AG10803 (cell line): ENCODE measurements at regions not wholly inside any gene's neighbourhood (a gene's known extent, or its start where the extent isn't known, plus 50 kb on each side); places are given as distances from the start of the nearest gene placed in this dataset.

ENCODE experiments used
- DNase-seq: peaks from one replicate; pipeline ENCODE4 v3.0.0; 2010; ENCODE audit warnings: low read depth
- H3K4me3 ChIP-seq: 2 replicates; pipeline ENCODE4 v1.5.1; 2011; ENCODE audit warnings: mild to moderate bottlenecking, low read length, control low read depth
- CTCF ChIP-seq: conservative IDR thresholded peaks from 2 replicates; pipeline ENCODE4 v1.5.1; 2011; ENCODE audit warnings: mild to moderate bottlenecking, low read length, control low read depth, inconsistent platforms

GRCh38 chr5:30752015-30752414, 441.5 kb upstream of the CDH6 start:
- no peak overlapping the region for H3K4me3 ChIP-seq
- no peak for DNase-seq
- TF ChIP-seq CTCF = no peak

GRCh38 chr5:30749971-30750370, 443.5 kb upstream of the CDH6 start:
- no peak overlapping the region for H3K4me3 ChIP-seq
- peak; percentile 3 for DNase-seq
- TF ChIP-seq CTCF = no peak

GRCh38 chr5:30747412-30747811, 446.1 kb upstream of the CDH6 start:
- no peak overlapping the region for H3K4me3 ChIP-seq
- TF ChIP-seq CTCF = no peak
- no peak for DNase-seq

GRCh38 chr5:30736669-30737068, 456.8 kb upstream of the CDH6 start:
- no peak for DNase-seq
- no peak overlapping the region for H3K4me3 ChIP-seq
- TF ChIP-seq CTCF = no peak

GRCh38 chr5:30734118-30734517, 459.4 kb upstream of the CDH6 start:
- DNase-seq = no peak
- no peak for TF ChIP-seq CTCF
- no peak overlapping the region for H3K4me3 ChIP-seq

- no peak for TF ChIP-seq CTCF
- no peak for DNase-seq
- H3K4me3 ChIP-seq = no peak overlapping the region
These were observed 468.4 kb upstream of the CDH6 start for GRCh38 chr5:30725073-30725472.

GRCh38 chr5:30698217-30698616, 495.3 kb upstream of the CDH6 start:
- no peak for TF ChIP-seq CTCF
- DNase-seq = no peak
- H3K4me3 ChIP-seq = no peak overlapping the region
